ENCODE measurements at regions not wholly inside any gene's neighbourhood (a gene's known extent, or its start where the extent isn't known, plus 50 kb on each side); places are given as distances from the start of the nearest gene placed in this dataset.

DNA sequence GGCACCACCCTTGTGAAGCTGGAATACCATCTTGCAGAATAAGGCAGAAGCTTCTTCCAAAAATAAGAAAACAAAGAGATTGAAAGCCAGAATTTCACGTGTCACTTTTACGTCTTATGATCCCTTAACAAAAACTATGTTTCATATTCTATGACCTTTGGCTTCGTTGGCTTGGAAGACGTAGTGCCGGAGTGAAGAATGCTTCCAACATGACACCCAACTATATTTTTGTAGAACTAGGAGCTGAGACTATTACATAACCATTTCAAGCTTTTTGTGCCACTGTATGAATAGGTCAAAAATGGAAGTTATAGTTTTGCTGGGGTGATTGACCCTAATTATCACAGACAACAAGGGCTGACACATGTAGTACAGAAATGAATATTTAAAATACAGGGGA lies 996.2 kb downstream of the ADGRL3 start:
- TF ChIP-seq CTCF (IDR thresholded peaks at IDR 0.05), result no peak
- TF ChIP-seq POLR2A (IDR thresholded peaks at IDR 0.05), result no peak

Measured in uterus (tissue), 2 donors.